A549 (cell line): ENCODE measurements at regions not wholly inside any gene's neighbourhood (a gene's known extent, or its start where the extent isn't known, plus 50 kb on each side); places are given as distances from the start of the nearest gene placed in this dataset.
A peak's percentile ranks its signal among the peaks of the same experiment; 100 is the strongest.

ENCODE experiments used
- ATAC-seq, 2 experiments: fragments of 200-7000 bp in 1 of 2; fragments of >200 bp in 1 of 2; cut with Nextera tagmentation in 1 of 2; cut with Tn5 transposase in 1 of 2; 3 replicates each; pipeline versions ENCODE4 v1.8.0 to v1.9.1; 2018 to 2020; ENCODE audit warnings: mild to moderate bottlenecking in 1 of 2, moderate library complexity in 1 of 2
- CTCF ChIA-PET: fragments of 300-600 bp; sonication (Branson Sonifier 250); formaldehyde crosslinking; extraction: SDS; loops from one replicate; lab custom pipeline; 2021; ENCODE audit warnings: antibody characterized with exemption, inconsistent platforms; lab: Yijun Ruan, JAX
- POLR2A ChIA-PET: fragments of 350-600 bp; formaldehyde crosslinking; extraction: SDS; loops from one replicate; lab custom pipeline; 2021; ENCODE audit warnings: antibody characterized with exemption, inconsistent platforms; lab: Yijun Ruan, JAX
- DNase-seq, 2 experiments: peaks; one replicate each; pipeline versions ENCODE4 v3.0.0 to v3.0.0-alpha.2; 2011 to 2016; ENCODE audit warnings: low read depth in 1 of 2, low spot score in 1 of 2
- FAIRE-seq: peaks from 2 replicates; lab custom pipeline; 2011; peaks lifted over from hg19 to GRCh38; lab: Jason Lieb, UNC
- H3K27ac ChIP-seq, 2 experiments: fragments of >200 bp; sonication (Bioruptor Twin); formaldehyde crosslinking; 3 replicates each; pipeline ENCODE4 v1.5.1; 2016 to 2017
- H3K4me1 ChIP-seq: fragments of >200 bp; sonication (Bioruptor Twin); formaldehyde crosslinking; 3 replicates; pipeline ENCODE4 v1.6.1; 2016
- H3K4me2 ChIP-seq: fragments of >200 bp; sonication (Bioruptor Twin); formaldehyde crosslinking; 3 replicates; pipeline ENCODE4 v1.6.1; 2016
- H3K4me3 ChIP-seq: fragments of >200 bp; sonication (Bioruptor Twin); formaldehyde crosslinking; 3 replicates; pipeline ENCODE4 v1.5.1; 2016
- H3K9me3 ChIP-seq: fragments of >200 bp; sonication (Bioruptor Twin); formaldehyde crosslinking; 3 replicates; pipeline ENCODE4 v1.6.1; 2016
- CHD4 ChIP-seq: fragments of 200-600 bp; sonication (generic); IDR thresholded peaks from 2 replicates; pipeline ENCODE4 v1.6.1; 2016; ENCODE audit warnings: antibody characterized with exemption, mild to moderate bottlenecking, borderline replicate concordance
- ELK1 ChIP-seq: fragments of 150-350 bp; IDR thresholded peaks from 2 replicates; pipeline ENCODE4 v1.6.1; 2014; ENCODE audit warnings: low read depth, mild to moderate bottlenecking, low read length
- FOSL2 ChIP-seq, 2 experiments: fragments of 450-650 bp in 1 of 2; fragments of >200 bp in 1 of 2; sonication (Bioruptor Twin) in 1 of 2; formaldehyde crosslinking; IDR thresholded peaks; 2 replicates each; pipeline versions ENCODE4 v1.5.0 to v1.6.1; 2016 to 2020; ENCODE audit warnings: mild to moderate bottlenecking in 1 of 2, moderate library complexity in 1 of 2
- FOXS1 ChIP-seq: fragments of 250-450 bp; sonication (Bioruptor Pico); IDR thresholded peaks from 2 replicates; pipeline ENCODE4 v1.5.0; 2020; ENCODE audit warnings: mild to moderate bottlenecking, moderate library complexity
- GATA3 ChIP-seq: IDR thresholded peaks from 2 replicates; pipeline ENCODE4 v1.6.1; 2012; ENCODE audit warnings: borderline replicate concordance
- HDAC2 ChIP-seq: fragments of 200-600 bp; sonication (generic); IDR thresholded peaks from 2 replicates; pipeline ENCODE4 v1.6.1; 2016
- HEYL ChIP-seq: fragments of 250-450 bp; sonication (Bioruptor Pico); IDR thresholded peaks from 2 replicates; pipeline ENCODE4 v1.8.0; 2021; ENCODE audit warnings: mild to moderate bottlenecking, moderate library complexity
- HOXB13 ChIP-seq: fragments of 250-450 bp; sonication (Bioruptor Pico); IDR thresholded peaks from 2 replicates; pipeline ENCODE4 v1.5.0; 2020; ENCODE audit warnings: low read depth, mild to moderate bottlenecking, moderate library complexity
- JUNB ChIP-seq: fragments of >200 bp; sonication (Bioruptor Twin); formaldehyde crosslinking; IDR thresholded peaks from 2 replicates; pipeline ENCODE4 v1.6.1; 2016
- KDM1A ChIP-seq: fragments of 200-600 bp; sonication (generic); IDR thresholded peaks from 2 replicates; pipeline ENCODE4 v1.6.1; 2016; ENCODE audit warnings: low read depth, mild to moderate bottlenecking
- KDM5A ChIP-seq: fragments of 200-600 bp; sonication (generic); IDR thresholded peaks from 2 replicates; pipeline ENCODE4 v1.6.1; 2016; ENCODE audit warnings: antibody characterized with exemption, mild to moderate bottlenecking
- MAFK ChIP-seq: fragments of 450-650 bp; IDR thresholded peaks from 2 replicates; pipeline ENCODE4 v1.6.1; 2014; ENCODE audit not compliant: partially characterized antibody
- MAZ ChIP-seq: fragments of 150-350 bp; IDR thresholded peaks from 2 replicates; pipeline ENCODE4 v1.6.1; 2014; ENCODE audit warnings: antibody characterized with exemption, low read depth, low read length, borderline replicate concordance
- MYC ChIP-seq: IDR thresholded peaks from 2 replicates; pipeline ENCODE4 v1.6.1; 2012; ENCODE audit warnings: mild to moderate bottlenecking, inconsistent platforms, low read length, improper control_type of control experiment, borderline replicate concordance
- RAD21 ChIP-seq, 2 experiments: fragments of >200 bp in 1 of 2; sonication (Bioruptor Twin) in 1 of 2; formaldehyde crosslinking in 1 of 2; IDR thresholded peaks in 1 of 2; conservative IDR thresholded peaks in 1 of 2; 2 replicates in 1 of 2; 3 replicates in 1 of 2; pipeline ENCODE4 v1.6.1; 2012 to 2018; ENCODE audit warnings: inconsistent platforms in 1 of 2
- RCOR1 ChIP-seq: fragments of 150-350 bp; IDR thresholded peaks from 2 replicates; pipeline ENCODE4 v1.6.1; 2014; ENCODE audit warnings: antibody characterized with exemption, low read length, low read depth
- RFX5 ChIP-seq: fragments of 450-650 bp; IDR thresholded peaks from 2 replicates; pipeline ENCODE4 v1.7.1; 2014; ENCODE audit warnings: antibody characterized with exemption, mild to moderate bottlenecking, moderate library complexity
- SMC3 ChIP-seq: fragments of >200 bp; sonication (Bioruptor Twin); formaldehyde crosslinking; IDR thresholded peaks from 3 replicates; pipeline ENCODE4 v1.6.1; 2018; ENCODE audit warnings: inconsistent platforms
- USF2 ChIP-seq: fragments of 450-650 bp; IDR thresholded peaks from 2 replicates; pipeline ENCODE4 v1.6.1; 2014; ENCODE audit warnings: antibody characterized with exemption
- WGBS: methylation state at CpG from one replicate; pipeline ENCODE4 v1.1.6; 2017; ENCODE audit errors: missing lambda C conversion rate; 5-methylcytosine and 5-hydroxymethylcytosine counted together
- TF ChIP-seq, protein P1 (sequence below): IDR thresholded peaks from 2 replicates; pipeline ENCODE4 v1.6.1; 2012

GRCh38 chr1:227427411-227427810, 109.1 kb upstream of the CDC42BPA start:
- H3K4me1 ChIP-seq: peaks cover 53% of the 10 kb centered on the region
- TF ChIP-seq SMC3 (no peak), GATA3 (no peak), CHD4 (no peak), RAD21 (conservative IDR thresholded peaks at IDR 0.05 in 1 of 2, IDR thresholded peaks at IDR 0.05 in 1 of 2) (no peak), JUNB (no peak), FOXS1 (CRISPR knock-in tag) (no peak), USF2 (no peak), RCOR1 (no peak), HEYL (no peak), KDM5A (no peak), FOSL2 (IDR thresholded peaks at IDR 0.05) (no peak), FOSL2 (CRISPR knock-in tag; IDR thresholded peaks at IDR 0.05) (no peak), KDM1A (no peak), RFX5 (no peak)
- no peak overlapping the region for H3K4me3 ChIP-seq
- WGBS: 63% methylated on average over 1 of the region's 1 CpG
- H3K9me3 ChIP-seq: no peaks in the 10 kb centered on the region
- POLR2A ChIA-PET: no interaction called here
- ATAC-seq: no peak
- no peak overlapping the region for H3K4me2 ChIP-seq
- DNase-seq: no peak
- CTCF ChIA-PET: no interaction called here
- 0 out of 6 replicates have a peak overlapping the region, but pooled peaks have one; percentile 2 to 21 for H3K27ac ChIP-seq
- FAIRE-seq: no peak

DNA sequence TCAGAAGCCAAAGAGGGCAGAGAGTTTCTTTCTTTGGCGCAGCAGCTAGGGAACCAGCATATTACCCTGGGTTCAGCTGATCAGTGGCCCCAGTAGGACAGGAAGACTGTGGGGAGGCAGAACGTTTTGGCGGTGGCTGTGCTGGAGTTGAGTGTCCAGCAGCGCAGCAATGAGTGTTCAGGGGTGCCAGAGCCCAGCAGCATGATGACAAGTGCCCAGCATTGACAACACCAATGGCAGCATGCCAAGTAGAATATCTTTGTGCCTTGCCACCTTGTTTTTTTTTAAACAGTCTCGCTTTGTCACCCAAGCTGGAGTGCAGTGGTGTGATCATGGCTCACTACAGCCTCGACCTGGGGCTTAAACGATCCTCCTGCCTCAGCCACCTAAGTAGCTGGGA, 106.7 kb upstream of the CDC42BPA start:
- Histone ChIP-seq H3K4me3 (no peak overlapping the region), H3K4me1 (peaks cover 30% of the 10 kb centered on the region), H3K4me2 (no peak overlapping the region), H3K27ac (peak overlapping the region in 1 of 2 experiments; percentile 5; a peak in 1 of 6 replicates), H3K9me3 (no peaks in the 10 kb centered on the region)
- ATAC-seq (no peak), DNase-seq (no peak), FAIRE-seq (no peak)
- no peak for TF ChIP-seq ELK1
- no peak for TF ChIP-seq MAFK
- TF ChIP-seq MYC: no peak
- no peak for TF ChIP-seq HDAC2
- TF ChIP-seq, protein P1, sequence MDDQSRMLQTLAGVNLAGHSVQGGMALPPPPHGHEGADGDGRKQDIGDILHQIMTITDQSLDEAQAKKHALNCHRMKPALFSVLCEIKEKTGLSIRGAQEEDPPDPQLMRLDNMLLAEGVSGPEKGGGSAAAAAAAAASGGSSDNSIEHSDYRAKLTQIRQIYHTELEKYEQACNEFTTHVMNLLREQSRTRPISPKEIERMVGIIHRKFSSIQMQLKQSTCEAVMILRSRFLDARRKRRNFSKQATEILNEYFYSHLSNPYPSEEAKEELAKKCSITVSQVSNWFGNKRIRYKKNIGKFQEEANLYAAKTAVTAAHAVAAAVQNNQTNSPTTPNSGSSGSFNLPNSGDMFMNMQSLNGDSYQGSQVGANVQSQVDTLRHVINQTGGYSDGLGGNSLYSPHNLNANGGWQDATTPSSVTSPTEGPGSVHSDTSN: no peak
- no peak for TF ChIP-seq MAZ
- no peak for TF ChIP-seq HOXB13
- ChIA-PET POLR2A (no interaction called here), CTCF (interaction anchor here (0.6 to 1.1 kb wide), 2 partner anchors 258 to 299 kb away, joined by 3 read pairs; no protein-coding TSS in a partner anchor)
- 85% methylated on average over 7 of the region's 7 CpGs for WGBS

- H3K4me1 ChIP-seq: peaks cover 23% of the 10 kb centered on the region
- WGBS: 69% methylated on average over 7 of the region's 7 CpGs
- TF ChIP-seq HEYL: no peak
- ATAC-seq: no peak
- no peak for DNase-seq
- no peaks in the 10 kb centered on the region for H3K9me3 ChIP-seq
- H3K4me2 ChIP-seq: 0 out of 3 replicates have a peak overlapping the region, but pooled peaks have one; percentile 17
- ChIA-PET POLR2A (no interaction called here), CTCF (interaction anchor here (1.1 kb wide), 1 partner anchor 299 kb away, joined by 3 read pairs; no protein-coding TSS in a partner anchor)
- H3K4me3 ChIP-seq: no peak overlapping the region
- H3K27ac ChIP-seq: 0 out of 6 replicates have a peak overlapping the region, but pooled peaks have one; percentile 4 to 32
- FAIRE-seq: no peak
Measured at GRCh38 chr1:227424159-227424680, 105.9 kb upstream of the CDC42BPA start.
